OCI-LY7 (cell line): ENCODE measurements at regions not wholly inside any gene's neighbourhood (a gene's known extent, or its start where the extent isn't known, plus 50 kb on each side); places are given as distances from the start of the nearest gene placed in this dataset.

Experiments used
- BruUV-seq: library from RNA; stranded (reverse); fragments of 400-500 nt; replicated peaks from 2 replicates; lab custom pipeline; 2021; lab: Mats Ljungman, UMichigan
- CTCF ChIA-PET: fragments of 300-600 bp; sonication (Branson Sonifier 250); formaldehyde crosslinking; loops from one replicate; lab custom pipeline; 2022; ENCODE audit warnings: antibody characterized with exemption; ENCODE audit not compliant: unreplicated experiment; lab: Charles Lee
- POLR2A ChIA-PET: fragments of 300-600 bp; sonication (Branson Sonifier 250); formaldehyde crosslinking; loops from one replicate; lab custom pipeline; 2022; ENCODE audit warnings: antibody characterized with exemption; lab: Charles Lee
- DNase-seq: peaks from one replicate; pipeline ENCODE4 v3.0.0-alpha.2; 2015; ENCODE audit warnings: low spot score
- H2AFZ ChIP-seq: fragments of 200-600 bp; sonication (generic), shearing (Covaris generic); 2 replicates; pipeline ENCODE4 v1.6.1; 2014; ENCODE audit warnings: mild to moderate bottlenecking, antibody characterized with exemption, low read length, moderate library complexity
- H3K27ac ChIP-seq: fragments of 200-600 bp; sonication (generic); 2 replicates; pipeline ENCODE4 v1.5.1; 2014; ENCODE audit warnings: mixed run types, low read depth, mild to moderate bottlenecking, moderate library complexity, low read length, inconsistent platforms; ENCODE audit not compliant: poor library complexity, severe bottlenecking
- H3K36me3 ChIP-seq: fragments of 200-600 bp; sonication (generic); 2 replicates; pipeline ENCODE4 v1.6.1; 2014; ENCODE audit warnings: mild to moderate bottlenecking, antibody characterized with exemption, low read length, moderate library complexity, mixed read lengths; ENCODE audit not compliant: insufficient read depth
- H3K4me1 ChIP-seq: fragments of 200-600 bp; sonication (generic); 2 replicates; pipeline ENCODE4 v1.5.1; 2014; ENCODE audit warnings: mild to moderate bottlenecking, low read length; ENCODE audit not compliant: insufficient read depth, poor library complexity, severe bottlenecking
- H3K4me2 ChIP-seq: fragments of 200-600 bp; sonication (generic); 2 replicates; pipeline ENCODE4 v1.6.1; 2014; ENCODE audit warnings: mild to moderate bottlenecking, low read length
- H3K4me3 ChIP-seq: fragments of 200-600 bp; sonication (generic); 2 replicates; pipeline ENCODE4 v1.5.1; 2014; ENCODE audit warnings: mild to moderate bottlenecking, low read depth, low read length; ENCODE audit not compliant: poor library complexity, severe bottlenecking
- H3K79me2 ChIP-seq: fragments of 200-600 bp; sonication (generic); 2 replicates; pipeline ENCODE4 v1.6.1; 2016; ENCODE audit warnings: low read depth, mild to moderate bottlenecking, low read length, moderate library complexity, mixed read lengths; ENCODE audit not compliant: insufficient read depth
- H3K9me2 ChIP-seq: fragments of 200-600 bp; sonication (generic); 2 replicates; pipeline ENCODE4 v1.6.1; 2016; ENCODE audit warnings: mild to moderate bottlenecking, low read length, mixed read lengths; ENCODE audit not compliant: insufficient read depth
- H3K9me3 ChIP-seq: fragments of 200-600 bp; sonication (generic); 2 replicates; pipeline ENCODE4 v1.6.1; 2014; ENCODE audit warnings: mild to moderate bottlenecking, mixed run types, low read length, mixed read lengths
- H4K20me1 ChIP-seq: fragments of 200-600 bp; sonication (generic); 2 replicates; pipeline ENCODE4 v1.6.1; 2014; ENCODE audit warnings: mild to moderate bottlenecking, antibody characterized with exemption, low read length, moderate library complexity, mixed read lengths; ENCODE audit not compliant: insufficient read depth
- CTCF ChIP-seq: fragments of 200-600 bp; sonication (generic); conservative IDR thresholded peaks from 2 replicates; pipeline ENCODE4 v1.5.1; 2014; ENCODE audit warnings: mild to moderate bottlenecking, antibody characterized with exemption, low read length, moderate library complexity, mixed read lengths
- EZH2phosphoT487 ChIP-seq: fragments of 200-600 bp; sonication (generic); IDR thresholded peaks from 2 replicates; pipeline ENCODE4 v1.6.1; 2018; ENCODE audit warnings: low read depth, borderline replicate concordance, mild to moderate bottlenecking, mixed run types, antibody characterized with exemption, low read length, moderate library complexity, mixed read lengths
- intact Hi-C: fragments of 100-400 bp; cut with micrococcal nuclease; formaldehyde crosslinking; loops from one replicate; pipeline ENCODE4 v1.10.0; 2022; ENCODE audit not compliant: unreplicated experiment

GRCh38 chr5:172545291-172545801 is 91.0 kb upstream of the SH3PXD2B start:
- Histone ChIP-seq H3K27ac (no peak overlapping the region), H3K36me3 (no peaks in the 10 kb centered on the region), H3K4me1 (no peaks in the 10 kb centered on the region), H2AFZ (no peak overlapping the region), H3K9me2 (no peaks in the 10 kb centered on the region), H3K79me2 (no peaks in the 10 kb centered on the region), H3K4me2 (no peak overlapping the region), H3K4me3 (no peak overlapping the region), H4K20me1 (no peaks in the 10 kb centered on the region), H3K9me3 (no peaks in the 10 kb centered on the region)
- ChIA-PET POLR2A (no interaction called here), CTCF (no interaction called here)
- intact Hi-C loops, result no loop called here
- no TSS peak for BruUV-seq
- no peak for DNase-seq
- no peak for TF ChIP-seq CTCF
- TF ChIP-seq EZH2phosphoT487, result no peak

DNA sequence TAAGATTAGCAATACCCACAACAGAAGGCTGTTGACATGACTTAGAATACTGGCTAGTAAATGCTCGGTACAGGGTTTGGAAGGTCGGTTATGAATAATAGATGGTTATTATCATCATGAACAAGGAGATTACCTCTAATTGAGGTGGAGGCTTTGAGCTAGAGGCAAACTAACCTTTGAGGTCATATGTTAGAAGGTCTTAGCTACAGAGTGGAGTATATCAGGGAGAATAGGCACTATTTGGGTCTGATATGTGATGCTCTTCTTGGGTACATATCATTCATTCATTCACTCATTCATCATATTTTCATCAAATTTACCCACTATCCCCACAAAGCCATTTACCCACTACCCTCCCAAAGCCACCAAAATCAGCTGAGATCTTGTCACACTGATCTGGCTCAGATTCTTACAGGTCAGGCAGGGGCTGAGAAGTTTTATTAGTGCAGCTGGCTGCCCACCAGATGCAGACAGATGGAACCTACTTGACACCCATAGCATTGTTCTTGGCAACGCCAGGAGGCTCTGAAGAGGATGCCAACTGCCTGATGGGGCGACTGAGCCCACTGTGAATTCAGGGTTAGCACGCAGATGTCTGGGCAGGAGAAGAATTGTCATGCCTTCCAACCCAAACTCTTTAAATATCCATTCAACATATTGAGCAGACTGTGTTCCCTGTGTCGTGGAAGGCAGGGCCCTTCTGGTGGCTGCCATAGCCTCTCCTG is 90.2 kb upstream of the SH3PXD2B start:
- POLR2A ChIA-PET, result no interaction called here
- H3K4me1 ChIP-seq, result no peaks in the 10 kb centered on the region
- no TSS peak for BruUV-seq

More for the DNA sequence above, 90.2 kb upstream of the SH3PXD2B start:
- no peaks in the 10 kb centered on the region for H3K36me3 ChIP-seq
- CTCF ChIA-PET, result no interaction called here
- no peak overlapping the region for H2AFZ ChIP-seq
- no peaks in the 10 kb centered on the region for H3K9me2 ChIP-seq
- no peaks in the 10 kb centered on the region for H3K79me2 ChIP-seq
- TF ChIP-seq CTCF, result no peak
- TF ChIP-seq EZH2phosphoT487, result no peak
- H3K9me3 ChIP-seq, result no peaks in the 10 kb centered on the region
- intact Hi-C loops, result no loop called here
- no peak overlapping the region for H3K4me2 ChIP-seq
- no peak overlapping the region for H3K27ac ChIP-seq
- no peak for DNase-seq
- H3K4me3 ChIP-seq, result no peak overlapping the region
- H4K20me1 ChIP-seq, result no peaks in the 10 kb centered on the region
